ENCODE measurements at regions not wholly inside any gene's neighbourhood (a gene's known extent, or its start where the extent isn't known, plus 50 kb on each side); places are given as distances from the start of the nearest gene placed in this dataset.

GRCh38 chr10:128316925-128317324 lies 190.7 kb upstream of the MKI67 start:
- no peak for TF ChIP-seq POLR2AphosphoS5 (IDR thresholded peaks at IDR 0.05)
- TF ChIP-seq, protein P1, sequence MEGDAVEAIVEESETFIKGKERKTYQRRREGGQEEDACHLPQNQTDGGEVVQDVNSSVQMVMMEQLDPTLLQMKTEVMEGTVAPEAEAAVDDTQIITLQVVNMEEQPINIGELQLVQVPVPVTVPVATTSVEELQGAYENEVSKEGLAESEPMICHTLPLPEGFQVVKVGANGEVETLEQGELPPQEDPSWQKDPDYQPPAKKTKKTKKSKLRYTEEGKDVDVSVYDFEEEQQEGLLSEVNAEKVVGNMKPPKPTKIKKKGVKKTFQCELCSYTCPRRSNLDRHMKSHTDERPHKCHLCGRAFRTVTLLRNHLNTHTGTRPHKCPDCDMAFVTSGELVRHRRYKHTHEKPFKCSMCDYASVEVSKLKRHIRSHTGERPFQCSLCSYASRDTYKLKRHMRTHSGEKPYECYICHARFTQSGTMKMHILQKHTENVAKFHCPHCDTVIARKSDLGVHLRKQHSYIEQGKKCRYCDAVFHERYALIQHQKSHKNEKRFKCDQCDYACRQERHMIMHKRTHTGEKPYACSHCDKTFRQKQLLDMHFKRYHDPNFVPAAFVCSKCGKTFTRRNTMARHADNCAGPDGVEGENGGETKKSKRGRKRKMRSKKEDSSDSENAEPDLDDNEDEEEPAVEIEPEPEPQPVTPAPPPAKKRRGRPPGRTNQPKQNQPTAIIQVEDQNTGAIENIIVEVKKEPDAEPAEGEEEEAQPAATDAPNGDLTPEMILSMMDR (IDR thresholded peaks at IDR 0.05) = no peak
- 77 to 87% methylated on average over 7 of the region's 7 CpGs for WGBS, 2 donors

GRCh38 chr10:128318366-128318765 lies 192.1 kb upstream of the MKI67 start:
- DNase-seq = no peak
- H3K4me1 ChIP-seq = no peaks in the 10 kb centered on the region
- intact Hi-C loops (cut with DNase I) = no loop called here
- H3K27me3 ChIP-seq = no peaks in the 10 kb centered on the region
- H3K27ac ChIP-seq = no peak overlapping the region
- H3K36me3 ChIP-seq = no peaks in the 10 kb centered on the region
- TF ChIP-seq, protein P1 (IDR thresholded peaks at IDR 0.05) = no peak
- no peak for TF ChIP-seq POLR2AphosphoS5 (IDR thresholded peaks at IDR 0.05)
- no peak for TF ChIP-seq EP300 (IDR thresholded peaks at IDR 0.05)
- no peak for TF ChIP-seq POLR2A (IDR thresholded peaks at IDR 0.05)
- H3K4me3 ChIP-seq = no peak overlapping the region
- WGBS, 2 donors = 90 to 91% methylated on average over 10 of the region's 10 CpGs
- no peaks in the 10 kb centered on the region for H3K9me3 ChIP-seq

More at GRCh38 chr10:128316925-128317324, 190.7 kb upstream of the MKI67 start:
- no peak overlapping the region for H3K27ac ChIP-seq
- no peak for DNase-seq
- H3K4me3 ChIP-seq = no peak overlapping the region
- no peaks in the 10 kb centered on the region for H3K9me3 ChIP-seq
- H3K4me1 ChIP-seq = no peaks in the 10 kb centered on the region
- H3K27me3 ChIP-seq = no peaks in the 10 kb centered on the region
- H3K36me3 ChIP-seq = no peaks in the 10 kb centered on the region
- intact Hi-C loops (cut with DNase I) = no loop called here

DNA sequence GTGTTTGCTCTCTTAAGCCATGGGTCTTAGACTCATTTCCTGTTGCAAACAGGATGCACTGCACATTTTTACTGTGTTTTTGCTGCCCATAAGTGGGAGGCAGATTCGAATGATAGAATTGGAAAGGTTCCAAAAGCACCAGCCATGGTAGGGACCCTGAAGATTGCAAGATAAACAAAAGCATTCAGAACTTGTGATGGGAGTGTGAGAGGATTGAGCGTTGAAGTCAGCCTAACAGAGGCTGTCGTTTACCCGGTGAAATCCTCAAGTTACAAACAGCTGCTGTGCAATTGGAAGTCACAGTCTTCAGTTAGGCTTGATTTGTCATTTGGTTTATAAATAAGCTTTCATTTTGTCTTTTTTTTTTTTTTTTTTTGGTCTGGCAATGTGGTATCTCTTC lies 192.7 kb upstream of the MKI67 start:
- TF ChIP-seq EP300 (IDR thresholded peaks at IDR 0.05) = no peak
- no peak for TF ChIP-seq POLR2AphosphoS5 (IDR thresholded peaks at IDR 0.05)
- TF ChIP-seq, protein P1 (IDR thresholded peaks at IDR 0.05) = no peak
- no peak for TF ChIP-seq POLR2A (IDR thresholded peaks at IDR 0.05)
- no peak for DNase-seq
- 45 to 48% methylated on average over 4 of the region's 4 CpGs for WGBS, 2 donors
- Histone ChIP-seq H3K27ac (no peak overlapping the region), H3K9me3 (no peaks in the 10 kb centered on the region), H3K36me3 (no peaks in the 10 kb centered on the region), H3K4me1 (no peaks in the 10 kb centered on the region), H3K27me3 (no peaks in the 10 kb centered on the region), H3K4me3 (no peak overlapping the region)
- intact Hi-C loops (cut with DNase I) = no loop called here

- 78 to 88% methylated on average over 7 of the region's 7 CpGs for WGBS, 2 donors
- DNase-seq = no peak
- Histone ChIP-seq H3K4me3 (no peak overlapping the region), H3K4me1 (peaks cover 0 to 6% (median 0%) of the 10 kb centered on the region in 4 donors), H3K27me3 (peaks cover 0 to 6% (median 0%) of the 10 kb centered on the region in 3 donors), H3K9me3 (no peaks in the 10 kb centered on the region), H3K36me3 (no peaks in the 10 kb centered on the region), H3K27ac (no peak overlapping the region)
- intact Hi-C loops (cut with DNase I) = no loop called here
- TF ChIP-seq POLR2A (IDR thresholded peaks at IDR 0.05) = no peak
- no peak for TF ChIP-seq POLR2AphosphoS5 (IDR thresholded peaks at IDR 0.05)
- TF ChIP-seq, protein P1 (IDR thresholded peaks at IDR 0.05) = no peak
- no peak for TF ChIP-seq EP300 (IDR thresholded peaks at IDR 0.05)
Observed at GRCh38 chr10:128322106-128322505, 195.9 kb upstream of the MKI67 start.

GRCh38 chr10:128322950-128323349 lies 196.7 kb upstream of the MKI67 start:
- intact Hi-C loops (cut with DNase I) = no loop called here
- TF ChIP-seq POLR2A (IDR thresholded peaks at IDR 0.05) = no peak
- no peak for TF ChIP-seq EP300 (IDR thresholded peaks at IDR 0.05)
- TF ChIP-seq POLR2AphosphoS5 (IDR thresholded peaks at IDR 0.05) = no peak
- TF ChIP-seq, protein P1 (IDR thresholded peaks at IDR 0.05) = no peak

More at GRCh38 chr10:128322950-128323349, 196.7 kb upstream of the MKI67 start:
- H3K4me3 ChIP-seq = no peak overlapping the region
- no peaks in the 10 kb centered on the region for H3K9me3 ChIP-seq
- no peak overlapping the region for H3K27ac ChIP-seq
- peaks cover 0 to 6% (median 0%) of the 10 kb centered on the region in 4 donors for H3K4me1 ChIP-seq
- WGBS, 2 donors = 70 to 85% methylated on average over 1 of the region's 1 CpG
- H3K27me3 ChIP-seq = peaks cover 0 to 6% (median 0%) of the 10 kb centered on the region in 3 donors
- H3K36me3 ChIP-seq = no peaks in the 10 kb centered on the region
- no peak for DNase-seq

Measured in sigmoid colon (tissue), 6 donors.